ENCODE measurements at regions not wholly inside any gene's neighbourhood (a gene's known extent, or its start where the extent isn't known, plus 50 kb on each side); places are given as distances from the start of the nearest gene placed in this dataset.

GRCh38 chr2:146481629-146482028 lies 1363.2 kb upstream of the ACVR2A start:
- intact Hi-C loops (cut with DNase I) = no loop called here
- Histone ChIP-seq H3K4me1 (ENCODE audit: control insufficient read depth in 1 of 2, insufficient read depth in 2 of 2, low read length in 2 of 2) (no peaks in the 10 kb centered on the region), H3K4me3 (ENCODE audit: low read length in 2 of 2) (no peak overlapping the region), H3K27ac (ENCODE audit: low read depth in 1 of 2, low read length in 2 of 2) (no peak overlapping the region), H3K27me3 (ENCODE audit: control insufficient read depth in 1 of 2, insufficient read depth in 2 of 2, low read length in 1 of 2) (no peaks in the 10 kb centered on the region), H3K9me3 (ENCODE audit: control insufficient read depth, low read length) (no peaks in the 10 kb centered on the region), H3K36me3 (ENCODE audit: control insufficient read depth in 1 of 2, insufficient read depth in 2 of 2, low read length in 1 of 2) (no peaks in the 10 kb centered on the region)
- ATAC-seq (ENCODE audit: low FRiP score) (no peak), DNase-seq (no peak)
- WGBS, 2 donors = 85 to 95% methylated on average over 1 of the region's 1 CpG

GRCh38 chr2:146477383-146477782 lies 1367.4 kb upstream of the ACVR2A start:
- DNase-seq (no peak), ATAC-seq (ENCODE audit: low FRiP score) (no peak)
- no peaks in the 10 kb centered on the region for H3K36me3 ChIP-seq (ENCODE audit: control insufficient read depth in 1 of 2, insufficient read depth in 2 of 2, low read length in 1 of 2)
- intact Hi-C loops (cut with DNase I) = no loop called here
- no peak overlapping the region for H3K27ac ChIP-seq (ENCODE audit: low read depth in 1 of 2, low read length in 2 of 2)
- WGBS, 2 donors = 52 to 53% methylated on average over 5 of the region's 5 CpGs
- no peaks in the 10 kb centered on the region for H3K9me3 ChIP-seq (ENCODE audit: control insufficient read depth, low read length)
- H3K27me3 ChIP-seq (ENCODE audit: control insufficient read depth in 1 of 2, insufficient read depth in 2 of 2, low read length in 1 of 2) = no peaks in the 10 kb centered on the region
- no peak overlapping the region for H3K4me3 ChIP-seq (ENCODE audit: low read length in 2 of 2)
- H3K4me1 ChIP-seq (ENCODE audit: control insufficient read depth in 1 of 2, insufficient read depth in 2 of 2, low read length in 2 of 2) = no peaks in the 10 kb centered on the region

- DNase-seq = no peak
- ATAC-seq (ENCODE audit: low FRiP score) = no peak
- Histone ChIP-seq H3K4me1 (ENCODE audit: control insufficient read depth in 1 of 2, insufficient read depth in 2 of 2, low read length in 2 of 2) (no peaks in the 10 kb centered on the region), H3K27ac (ENCODE audit: low read depth in 1 of 2, low read length in 2 of 2) (no peak overlapping the region), H3K4me3 (ENCODE audit: low read length in 2 of 2) (no peak overlapping the region), H3K9me3 (ENCODE audit: control insufficient read depth, low read length) (no peaks in the 10 kb centered on the region), H3K27me3 (ENCODE audit: control insufficient read depth in 1 of 2, insufficient read depth in 2 of 2, low read length in 1 of 2) (no peaks in the 10 kb centered on the region), H3K36me3 (ENCODE audit: control insufficient read depth in 1 of 2, insufficient read depth in 2 of 2, low read length in 1 of 2) (no peaks in the 10 kb centered on the region)
- intact Hi-C loops (cut with DNase I) = no loop called here
- 68 to 85% methylated on average over 3 of the region's 3 CpGs for WGBS, 2 donors
Measured at GRCh38 chr2:146468578-146468977, 1376.3 kb upstream of the ACVR2A start.

GRCh38 chr2:146467425-146467824 lies 1377.4 kb upstream of the ACVR2A start:
- intact Hi-C loops (cut with DNase I) = no loop called here
- no peak for ATAC-seq (ENCODE audit: low FRiP score)
- no peak overlapping the region for H3K27ac ChIP-seq (ENCODE audit: low read depth in 1 of 2, low read length in 2 of 2)
- 59 to 63% methylated on average over 3 of the region's 3 CpGs for WGBS, 2 donors
- H3K4me1 ChIP-seq (ENCODE audit: control insufficient read depth in 1 of 2, insufficient read depth in 2 of 2, low read length in 2 of 2) = no peaks in the 10 kb centered on the region
- no peaks in the 10 kb centered on the region for H3K9me3 ChIP-seq (ENCODE audit: control insufficient read depth, low read length)
- DNase-seq = no peak
- no peaks in the 10 kb centered on the region for H3K36me3 ChIP-seq (ENCODE audit: control insufficient read depth in 1 of 2, insufficient read depth in 2 of 2, low read length in 1 of 2)
- H3K27me3 ChIP-seq (ENCODE audit: control insufficient read depth in 1 of 2, insufficient read depth in 2 of 2, low read length in 1 of 2) = no peaks in the 10 kb centered on the region
- H3K4me3 ChIP-seq (ENCODE audit: low read length in 2 of 2) = no peak overlapping the region

- intact Hi-C loops (cut with DNase I) = no loop called here
- ATAC-seq (ENCODE audit: low FRiP score) = peak; percentile 41
Measured at GRCh38 chr2:146465460-146465859, 1379.4 kb upstream of the ACVR2A start.

GRCh38 chr2:146461068-146461467 lies 1383.8 kb upstream of the ACVR2A start:
- no peak for DNase-seq
- Histone ChIP-seq H3K4me1 (ENCODE audit: control insufficient read depth in 1 of 2, insufficient read depth in 2 of 2, low read length in 2 of 2) (no peaks in the 10 kb centered on the region), H3K9me3 (ENCODE audit: control insufficient read depth, low read length) (no peaks in the 10 kb centered on the region), H3K27ac (ENCODE audit: low read depth in 1 of 2, low read length in 2 of 2) (no peak overlapping the region), H3K4me3 (ENCODE audit: low read length in 2 of 2) (no peak overlapping the region), H3K27me3 (ENCODE audit: control insufficient read depth in 1 of 2, insufficient read depth in 2 of 2, low read length in 1 of 2) (no peaks in the 10 kb centered on the region), H3K36me3 (ENCODE audit: control insufficient read depth in 1 of 2, insufficient read depth in 2 of 2, low read length in 1 of 2) (no peaks in the 10 kb centered on the region)
- no peak for ATAC-seq (ENCODE audit: low FRiP score)
- intact Hi-C loops (cut with DNase I) = no loop called here

More at GRCh38 chr2:146465460-146465859, 1379.4 kb upstream of the ACVR2A start:
- WGBS, 2 donors = 92 to 95% methylated on average over 7 of the region's 7 CpGs
- Histone ChIP-seq H3K36me3 (ENCODE audit: control insufficient read depth in 1 of 2, insufficient read depth in 2 of 2, low read length in 1 of 2) (no peaks in the 10 kb centered on the region), H3K27me3 (ENCODE audit: control insufficient read depth in 1 of 2, insufficient read depth in 2 of 2, low read length in 1 of 2) (no peaks in the 10 kb centered on the region), H3K4me1 (ENCODE audit: control insufficient read depth in 1 of 2, insufficient read depth in 2 of 2, low read length in 2 of 2) (no peaks in the 10 kb centered on the region), H3K27ac (ENCODE audit: low read depth in 1 of 2, low read length in 2 of 2) (no peak overlapping the region), H3K4me3 (ENCODE audit: low read length in 2 of 2) (no peak overlapping the region), H3K9me3 (ENCODE audit: control insufficient read depth, low read length) (no peaks in the 10 kb centered on the region)
- DNase-seq = no peak

- ATAC-seq (ENCODE audit: low FRiP score) (no peak), DNase-seq (peak in 1 of 2 donors; percentile 41)
- H3K4me3 ChIP-seq (ENCODE audit: low read length in 2 of 2) = no peak overlapping the region
- H3K9me3 ChIP-seq (ENCODE audit: control insufficient read depth, low read length) = no peaks in the 10 kb centered on the region
- no peaks in the 10 kb centered on the region for H3K4me1 ChIP-seq (ENCODE audit: control insufficient read depth in 1 of 2, insufficient read depth in 2 of 2, low read length in 2 of 2)
- intact Hi-C loops (cut with DNase I) = no loop called here
- no peak overlapping the region for H3K27ac ChIP-seq (ENCODE audit: low read depth in 1 of 2, low read length in 2 of 2)
- H3K27me3 ChIP-seq (ENCODE audit: control insufficient read depth in 1 of 2, insufficient read depth in 2 of 2, low read length in 1 of 2) = no peaks in the 10 kb centered on the region
- no peaks in the 10 kb centered on the region for H3K36me3 ChIP-seq (ENCODE audit: control insufficient read depth in 1 of 2, insufficient read depth in 2 of 2, low read length in 1 of 2)
Measured at GRCh38 chr2:146458585-146458984, 1386.2 kb upstream of the ACVR2A start.

- no peaks in the 10 kb centered on the region for H3K4me1 ChIP-seq (ENCODE audit: control insufficient read depth in 1 of 2, insufficient read depth in 2 of 2, low read length in 2 of 2)
- H3K27ac ChIP-seq (ENCODE audit: low read depth in 1 of 2, low read length in 2 of 2) = no peak overlapping the region
- no peak for DNase-seq
- H3K36me3 ChIP-seq (ENCODE audit: control insufficient read depth in 1 of 2, insufficient read depth in 2 of 2, low read length in 1 of 2) = no peaks in the 10 kb centered on the region
- no peak for ATAC-seq (ENCODE audit: low FRiP score)
- H3K9me3 ChIP-seq (ENCODE audit: control insufficient read depth, low read length) = no peaks in the 10 kb centered on the region
- intact Hi-C loops (cut with DNase I) = no loop called here
- whole genome bisulfite sequencing, 2 donors = 90 to 96% methylated on average over 4 of the region's 4 CpGs
- no peaks in the 10 kb centered on the region for H3K27me3 ChIP-seq (ENCODE audit: control insufficient read depth in 1 of 2, insufficient read depth in 2 of 2, low read length in 1 of 2)
- H3K4me3 ChIP-seq (ENCODE audit: low read length in 2 of 2) = no peak overlapping the region
Measured at GRCh38 chr2:146457221-146457620, 1387.6 kb upstream of the ACVR2A start.

GRCh38 chr2:146455325-146455724 lies 1389.5 kb upstream of the ACVR2A start:
- Histone ChIP-seq H3K4me1 (ENCODE audit: control insufficient read depth in 1 of 2, insufficient read depth in 2 of 2, low read length in 2 of 2) (no peaks in the 10 kb centered on the region), H3K9me3 (ENCODE audit: control insufficient read depth, low read length) (no peaks in the 10 kb centered on the region), H3K4me3 (ENCODE audit: low read length in 2 of 2) (no peak overlapping the region), H3K36me3 (ENCODE audit: control insufficient read depth in 1 of 2, insufficient read depth in 2 of 2, low read length in 1 of 2) (no peaks in the 10 kb centered on the region), H3K27me3 (ENCODE audit: control insufficient read depth in 1 of 2, insufficient read depth in 2 of 2, low read length in 1 of 2) (no peaks in the 10 kb centered on the region), H3K27ac (ENCODE audit: low read depth in 1 of 2, low read length in 2 of 2) (no peak overlapping the region)
- intact Hi-C loops (cut with DNase I) = no loop called here
- DNase-seq (no peak), ATAC-seq (ENCODE audit: low FRiP score) (no peak)
- 83 to 84% methylated on average over 1 of the region's 1 CpG for WGBS, 2 donors
